ENCODE measurements at regions not wholly inside any gene's neighbourhood (a gene's known extent, or its start where the extent isn't known, plus 50 kb on each side); places are given as distances from the start of the nearest gene placed in this dataset.

GRCh38 chr1:219113261-219113660 is 60.4 kb upstream of the LYPLAL1 start:
- no peak for DNase-seq
- Histone ChIP-seq H3K4me1 (ENCODE audit: control insufficient read depth, insufficient read depth, low read length) (no peaks in the 10 kb centered on the region), H3K36me3 (ENCODE audit: control insufficient read depth, insufficient read depth, low read length) (no peaks in the 10 kb centered on the region), H3K9me3 (ENCODE audit: control insufficient read depth, low read length) (peaks cover 5% of the 10 kb centered on the region), H3K9ac (ENCODE audit: extremely low read depth, low read length, poor library complexity, severe bottlenecking) (no peak overlapping the region), H3K27ac (ENCODE audit: low read depth, low read length) (no peak overlapping the region), H3K4me3 (ENCODE audit: low read length) (no peak overlapping the region), H3K27me3 (ENCODE audit: control insufficient read depth, insufficient read depth, low read length, poor library complexity, severe bottlenecking) (no peaks in the 10 kb centered on the region)
- peaks cover 7% of the 10 kb centered on the region for H3K9me3 Mint-ChIP-seq
- H3K36me3 Mint-ChIP-seq (ENCODE audit: low read depth), result no peaks in the 10 kb centered on the region
- H3K27ac Mint-ChIP-seq, result no peak overlapping the region
- no peaks in the 10 kb centered on the region for H3K27me3 Mint-ChIP-seq (ENCODE audit: insufficient read depth)
- no peak overlapping the region for H3K4me3 Mint-ChIP-seq
- no peaks in the 10 kb centered on the region for H3K4me1 Mint-ChIP-seq
- TF ChIP-seq CTCF (conservative IDR thresholded peaks at IDR 0.05), result no peak

- Mint-ChIP-seq H3K4me3 (no peak overlapping the region), H3K27ac (no peak overlapping the region), H3K4me1 (no peaks in the 10 kb centered on the region), H3K9me3 (peaks cover 7% of the 10 kb centered on the region), H3K36me3 (ENCODE audit: low read depth) (no peaks in the 10 kb centered on the region), H3K27me3 (ENCODE audit: insufficient read depth) (no peaks in the 10 kb centered on the region)
- H3K4me3 ChIP-seq (ENCODE audit: low read length), result no peak overlapping the region
- TF ChIP-seq CTCF (conservative IDR thresholded peaks at IDR 0.05), result no peak
- H3K9me3 ChIP-seq (ENCODE audit: control insufficient read depth, low read length), result peaks cover 5% of the 10 kb centered on the region
- H3K27ac ChIP-seq (ENCODE audit: low read depth, low read length), result no peak overlapping the region
- no peaks in the 10 kb centered on the region for H3K4me1 ChIP-seq (ENCODE audit: control insufficient read depth, insufficient read depth, low read length)
- no peak overlapping the region for H3K9ac ChIP-seq (ENCODE audit: extremely low read depth, low read length, poor library complexity, severe bottlenecking)
- no peaks in the 10 kb centered on the region for H3K36me3 ChIP-seq (ENCODE audit: control insufficient read depth, insufficient read depth, low read length)
- no peak for DNase-seq
- no peaks in the 10 kb centered on the region for H3K27me3 ChIP-seq (ENCODE audit: control insufficient read depth, insufficient read depth, low read length, poor library complexity, severe bottlenecking)
- 89% methylated on average over 1 of the region's 1 CpG; no CpG with 5 or more reads in 1 of the 2 experiments for WGBS, 2 experiments (ENCODE audit: insufficient coverage in 1 of 2, insufficient read length in 1 of 2)
These were observed 59.7 kb upstream of the LYPLAL1 start for GRCh38 chr1:219114014-219114413.

DNA sequence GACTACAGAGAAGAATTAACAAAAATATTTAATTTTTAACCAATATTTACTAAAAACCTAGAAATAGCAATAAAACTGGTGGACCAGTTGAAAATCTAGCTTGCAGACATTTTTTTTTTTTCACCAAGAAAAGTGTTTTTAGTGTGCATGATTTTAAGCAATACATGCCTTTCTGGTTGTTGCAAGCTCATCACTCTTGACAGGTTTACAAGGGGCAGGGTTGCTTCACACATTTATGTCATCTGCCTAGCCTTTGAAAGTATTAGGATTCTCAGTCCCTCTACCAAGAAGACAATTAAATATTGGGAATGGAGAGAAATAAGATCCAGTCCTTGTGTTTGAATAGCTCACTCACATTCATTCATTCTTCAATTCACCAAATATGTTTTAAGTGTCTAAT is 53.8 kb upstream of the LYPLAL1 start:
- no peak overlapping the region for H3K4me3 ChIP-seq (ENCODE audit: low read length)
- TF ChIP-seq CTCF (conservative IDR thresholded peaks at IDR 0.05), result no peak
- no peak for DNase-seq
- no peaks in the 10 kb centered on the region for H3K4me1 ChIP-seq (ENCODE audit: control insufficient read depth, insufficient read depth, low read length)
- H3K36me3 ChIP-seq (ENCODE audit: control insufficient read depth, insufficient read depth, low read length), result no peaks in the 10 kb centered on the region
- Mint-ChIP-seq H3K4me3 (no peak overlapping the region), H3K27ac (no peak overlapping the region), H3K4me1 (no peaks in the 10 kb centered on the region), H3K9me3 (peaks cover 2% of the 10 kb centered on the region), H3K27me3 (ENCODE audit: insufficient read depth) (no peaks in the 10 kb centered on the region), H3K36me3 (ENCODE audit: low read depth) (no peaks in the 10 kb centered on the region)
- H3K9ac ChIP-seq (ENCODE audit: extremely low read depth, low read length, poor library complexity, severe bottlenecking), result no peak overlapping the region
- no peak overlapping the region for H3K27ac ChIP-seq (ENCODE audit: low read depth, low read length)
- no peaks in the 10 kb centered on the region for H3K27me3 ChIP-seq (ENCODE audit: control insufficient read depth, insufficient read depth, low read length, poor library complexity, severe bottlenecking)
- H3K9me3 ChIP-seq (ENCODE audit: control insufficient read depth, low read length), result no peaks in the 10 kb centered on the region

Data from endodermal cell (in vitro differentiated cells).